GM23338 (cell line): ENCODE measurements at regions not wholly inside any gene's neighbourhood (a gene's known extent, or its start where the extent isn't known, plus 50 kb on each side); places are given as distances from the start of the nearest gene placed in this dataset.
"Not testable (repeated sequence)": the region's sequence is repeated elsewhere in the genome, so short reads cannot be mapped to it uniquely, and the experiment has no call there.

Experiments used
- CREB1 ChIP-seq: fragments of 250-450 bp; sonication (Bioruptor Pico); IDR thresholded peaks from 2 replicates; pipeline ENCODE4 v1.5.0; 2020; ENCODE audit warnings: low read depth, mild to moderate bottlenecking, moderate library complexity
- CTCF ChIP-seq, 2 experiments: fragments of 200-600 bp in 1 of 2; sonication (generic) in 1 of 2; conservative IDR thresholded peaks; 2 replicates each; pipeline versions ENCODE4 v1.5.1 to v1.6.1; 2016 to 2017; ENCODE audit warnings: antibody characterized with exemption in 2 of 2, low read depth in 2 of 2, mild to moderate bottlenecking in 2 of 2, moderate library complexity in 1 of 2
- EZH2 ChIP-seq: fragments of 200-600 bp; sonication (generic); IDR thresholded peaks from one replicate; pipeline ENCODE4 v1.8.0; 2017; ENCODE audit warnings: antibody characterized with exemption, mild to moderate bottlenecking, low read depth; ENCODE audit not compliant: unreplicated experiment
- EZH2phosphoT487 ChIP-seq: fragments of 200-600 bp; sonication (generic); IDR thresholded peaks from one replicate; pipeline ENCODE4 v1.8.1; 2018; ENCODE audit warnings: antibody characterized with exemption; ENCODE audit not compliant: unreplicated experiment
- JUNB ChIP-seq: IDR thresholded peaks from one replicate; pipeline ENCODE4 v1.6.1; 2016; ENCODE audit warnings: antibody characterized with exemption; ENCODE audit not compliant: unreplicated experiment
- NANOG ChIP-seq: IDR thresholded peaks from 2 replicates; pipeline ENCODE4 v1.6.1; 2016; ENCODE audit warnings: antibody characterized with exemption, borderline replicate concordance
- POLR2AphosphoS5 ChIP-seq: IDR thresholded peaks from 2 replicates; pipeline ENCODE4 v1.6.1; 2016; ENCODE audit warnings: antibody characterized with exemption, low read depth
- REST ChIP-seq: IDR thresholded peaks from one replicate; pipeline ENCODE4 v1.6.1; 2018; ENCODE audit warnings: antibody characterized with exemption; ENCODE audit not compliant: unreplicated experiment

DNA sequence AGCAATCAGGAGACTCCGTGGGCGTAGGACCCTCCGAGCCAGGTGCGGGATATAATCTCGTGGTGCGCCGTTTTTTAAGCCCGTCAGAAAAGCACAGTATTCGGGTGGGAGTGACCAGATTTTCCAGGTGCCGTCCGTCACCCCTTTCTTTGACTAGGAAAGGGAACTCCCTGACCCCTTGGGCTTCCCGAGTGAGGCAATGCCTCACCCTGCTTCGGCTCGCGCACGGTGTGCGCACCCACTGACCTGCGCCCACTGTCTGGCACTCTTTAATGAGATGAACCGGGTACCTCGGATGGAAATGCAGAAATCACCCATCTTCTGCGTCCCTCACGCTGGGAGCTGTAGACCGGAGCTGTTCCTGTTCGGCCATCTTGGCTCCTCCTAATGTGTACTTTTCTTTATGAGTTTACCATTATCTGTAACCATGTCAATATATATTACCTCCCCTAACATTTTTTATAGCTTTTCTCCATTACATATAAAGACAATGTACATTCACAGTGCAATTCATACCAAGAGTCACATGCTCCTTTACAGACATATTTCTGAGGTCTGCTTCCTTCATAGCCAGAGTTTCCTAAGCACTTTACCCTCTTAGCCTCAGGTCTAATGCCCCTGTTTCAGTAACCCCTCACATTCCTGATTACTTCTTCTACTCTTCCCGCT lies 71.4 kb upstream of the TLE4 start:
- TF ChIP-seq EZH2; CTCF (conservative IDR thresholded peaks at IDR 0.05; ENCODE audit: low read depth in 2 of 2); POLR2AphosphoS5; CREB1 (CRISPR knock-in tag); EZH2phosphoT487; NANOG; REST; JUNB: not testable (repeated sequence)
